ENCODE measurements at regions not wholly inside any gene's neighbourhood (a gene's known extent, or its start where the extent isn't known, plus 50 kb on each side); places are given as distances from the start of the nearest gene placed in this dataset.
A peak's percentile ranks its signal among the peaks of the same experiment; 100 is the strongest.
"Not testable (repeated sequence)": the region's sequence is repeated elsewhere in the genome, so short reads cannot be mapped to it uniquely, and the experiment has no call there.

DNA sequence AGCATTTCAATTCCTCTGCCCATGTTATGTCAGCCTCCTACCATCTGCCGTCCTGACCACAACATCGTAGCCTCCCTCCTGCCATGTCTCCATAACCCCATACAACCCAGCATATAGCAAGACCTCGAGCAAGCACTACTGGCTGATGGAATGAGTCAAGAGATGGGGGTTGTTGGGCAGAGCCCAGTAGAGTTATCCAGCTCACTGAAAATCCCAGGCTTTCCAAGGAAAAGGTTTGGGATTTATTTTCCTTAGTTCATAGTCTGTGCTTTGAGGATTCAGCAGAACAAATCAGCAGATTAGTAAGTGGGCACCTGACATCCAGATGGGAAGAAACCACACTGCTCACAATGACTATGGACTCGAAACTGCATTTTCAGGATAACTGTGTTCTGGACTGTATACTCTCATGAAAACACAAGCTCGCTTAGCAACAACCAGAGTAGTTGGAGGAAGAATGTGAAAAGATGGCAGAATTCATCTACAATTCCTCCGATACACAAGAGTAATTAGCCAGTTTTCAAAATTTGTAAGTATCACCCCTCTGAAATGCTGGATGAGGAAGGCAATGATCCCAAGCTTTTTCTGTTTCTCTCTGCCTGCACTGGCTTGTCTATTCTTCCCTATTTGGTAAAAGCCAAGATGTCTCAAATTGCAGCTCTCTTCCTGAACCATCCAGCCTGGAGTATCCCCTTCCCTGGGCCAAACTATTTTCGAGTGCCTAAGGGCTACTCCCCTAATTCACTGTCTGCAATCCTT, 186.2 kb upstream of the TBL1X start:
- Histone ChIP-seq H3K36me3 (ENCODE audit: insufficient read depth, low read length) (no peaks in the 10 kb centered on the region), H3K9ac (ENCODE audit: low read length) (no peak overlapping the region), H3K9me3 (ENCODE audit: low read length) (no peaks in the 10 kb centered on the region), H3K4me1 (ENCODE audit: insufficient read depth, low read length) (peaks cover 3% of the 10 kb centered on the region), H3K4me3 (ENCODE audit: low read depth in 1 of 2, low read length in 2 of 2) (peak overlapping the region in 1 of 2 donors; percentile 4), H3K27me3 (ENCODE audit: control insufficient read depth in 1 of 2, insufficient read depth in 2 of 2, low read length in 2 of 2) (no peaks in the 10 kb centered on the region), H3K27ac (ENCODE audit: low read depth, low read length) (no peak overlapping the region)

GRCh38 chrX:9279234-9279544, 185.7 kb upstream of the TBL1X start:
- no peak overlapping the region for H3K27ac ChIP-seq (ENCODE audit: low read depth, low read length)
- no peak overlapping the region for H3K9ac ChIP-seq (ENCODE audit: low read length)
- H3K9me3 ChIP-seq (ENCODE audit: low read length), result no peaks in the 10 kb centered on the region
- H3K27me3 ChIP-seq (ENCODE audit: control insufficient read depth in 1 of 2, insufficient read depth in 2 of 2, low read length in 2 of 2), result no peaks in the 10 kb centered on the region
- peak overlapping the region in 1 of 2 donors; percentile 4 for H3K4me3 ChIP-seq (ENCODE audit: low read depth in 1 of 2, low read length in 2 of 2)
- peaks cover 3% of the 10 kb centered on the region for H3K4me1 ChIP-seq (ENCODE audit: insufficient read depth, low read length)
- H3K36me3 ChIP-seq (ENCODE audit: insufficient read depth, low read length), result no peaks in the 10 kb centered on the region

- no peaks in the 10 kb centered on the region for H3K27me3 ChIP-seq (ENCODE audit: control insufficient read depth in 1 of 2, insufficient read depth in 2 of 2, low read length in 2 of 2)
- no peak overlapping the region for H3K27ac ChIP-seq (ENCODE audit: low read depth, low read length)
- H3K4me1 ChIP-seq (ENCODE audit: insufficient read depth, low read length), result peaks cover 3% of the 10 kb centered on the region
- H3K9ac ChIP-seq (ENCODE audit: low read length), result no peak overlapping the region
- no peaks in the 10 kb centered on the region for H3K36me3 ChIP-seq (ENCODE audit: insufficient read depth, low read length)
- H3K9me3 ChIP-seq (ENCODE audit: low read length), result no peaks in the 10 kb centered on the region
- no peak overlapping the region for H3K4me3 ChIP-seq (ENCODE audit: low read depth in 1 of 2, low read length in 2 of 2)
These were observed 184.0 kb upstream of the TBL1X start for GRCh38 chrX:9280831-9281230.

GRCh38 chrX:9282325-9282724, 182.5 kb upstream of the TBL1X start:
- no peak overlapping the region for H3K9ac ChIP-seq (ENCODE audit: low read length)
- no peak overlapping the region for H3K4me3 ChIP-seq (ENCODE audit: low read depth in 1 of 2, low read length in 2 of 2)
- no peak overlapping the region for H3K27ac ChIP-seq (ENCODE audit: low read depth, low read length)
- H3K27me3 ChIP-seq (ENCODE audit: control insufficient read depth in 1 of 2, insufficient read depth in 2 of 2, low read length in 2 of 2), result no peaks in the 10 kb centered on the region
- H3K9me3 ChIP-seq (ENCODE audit: low read length), result no peaks in the 10 kb centered on the region
- H3K4me1 ChIP-seq (ENCODE audit: insufficient read depth, low read length), result peaks cover 3% of the 10 kb centered on the region
- H3K36me3 ChIP-seq (ENCODE audit: insufficient read depth, low read length), result no peaks in the 10 kb centered on the region

DNA sequence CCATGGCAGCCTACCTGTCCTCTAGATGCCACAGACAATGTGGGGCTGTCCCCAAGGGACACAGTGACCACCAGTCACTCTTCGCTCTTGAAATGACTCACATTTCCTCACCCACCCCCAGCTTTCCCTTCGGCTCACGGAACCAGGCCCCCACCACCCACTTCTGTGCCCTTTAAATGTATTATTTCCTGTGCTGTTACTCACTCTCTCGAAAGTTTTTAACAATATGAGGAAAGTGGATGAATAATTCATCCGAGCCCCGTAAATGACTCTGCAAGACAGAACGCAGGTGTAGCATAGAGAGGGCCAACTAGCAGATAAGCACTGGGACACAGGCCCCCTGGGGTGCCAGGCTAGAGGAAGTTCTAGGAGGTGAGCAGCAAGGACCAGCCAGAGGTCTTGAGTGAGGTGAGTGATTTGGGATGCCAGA, 179.5 kb upstream of the TBL1X start:
- no peaks in the 10 kb centered on the region for H3K9me3 ChIP-seq (ENCODE audit: low read length)
- no peaks in the 10 kb centered on the region for H3K36me3 ChIP-seq (ENCODE audit: insufficient read depth, low read length)
- H3K4me1 ChIP-seq (ENCODE audit: insufficient read depth, low read length), result no peaks in the 10 kb centered on the region
- no peak overlapping the region for H3K27ac ChIP-seq (ENCODE audit: low read depth, low read length)
- H3K9ac ChIP-seq (ENCODE audit: low read length), result no peak overlapping the region
- H3K27me3 ChIP-seq (ENCODE audit: control insufficient read depth in 1 of 2, insufficient read depth in 2 of 2, low read length in 2 of 2), result no peaks in the 10 kb centered on the region
- no peak overlapping the region for H3K4me3 ChIP-seq (ENCODE audit: low read depth in 1 of 2, low read length in 2 of 2)

GRCh38 chrX:9286234-9286633, 178.6 kb upstream of the TBL1X start:
- no peaks in the 10 kb centered on the region for H3K36me3 ChIP-seq (ENCODE audit: insufficient read depth, low read length)
- no peak overlapping the region for H3K9ac ChIP-seq (ENCODE audit: low read length)
- no peak overlapping the region for H3K4me3 ChIP-seq (ENCODE audit: low read depth in 1 of 2, low read length in 2 of 2)
- H3K27ac ChIP-seq (ENCODE audit: low read depth, low read length), result no peak overlapping the region
- H3K27me3 ChIP-seq (ENCODE audit: control insufficient read depth in 1 of 2, insufficient read depth in 2 of 2, low read length in 2 of 2), result peaks cover 0 to 7% of the 10 kb centered on the region in 2 donors
- H3K9me3 ChIP-seq (ENCODE audit: low read length), result no peaks in the 10 kb centered on the region
- no peaks in the 10 kb centered on the region for H3K4me1 ChIP-seq (ENCODE audit: insufficient read depth, low read length)

- H3K9me3 ChIP-seq (ENCODE audit: low read length), result no peaks in the 10 kb centered on the region
- no peak overlapping the region for H3K9ac ChIP-seq (ENCODE audit: low read length)
- H3K36me3 ChIP-seq (ENCODE audit: insufficient read depth, low read length), result no peaks in the 10 kb centered on the region
- H3K27ac ChIP-seq (ENCODE audit: low read depth, low read length), result no peak overlapping the region
- H3K4me3 ChIP-seq (ENCODE audit: low read depth in 1 of 2, low read length in 2 of 2), result no peak overlapping the region
- no peaks in the 10 kb centered on the region for H3K4me1 ChIP-seq (ENCODE audit: insufficient read depth, low read length)
- H3K27me3 ChIP-seq (ENCODE audit: control insufficient read depth in 1 of 2, insufficient read depth in 2 of 2, low read length in 2 of 2), result peaks cover 0 to 19% of the 10 kb centered on the region in 2 donors
These were observed 173.2 kb upstream of the TBL1X start for GRCh38 chrX:9291629-9292028.

- Histone ChIP-seq H3K9ac (ENCODE audit: low read length) (no peak overlapping the region), H3K9me3 (ENCODE audit: low read length) (no peaks in the 10 kb centered on the region), H3K4me1 (ENCODE audit: insufficient read depth, low read length) (no peaks in the 10 kb centered on the region), H3K36me3 (ENCODE audit: insufficient read depth, low read length) (no peaks in the 10 kb centered on the region), H3K4me3 (ENCODE audit: low read depth in 1 of 2, low read length in 2 of 2) (no peak overlapping the region), H3K27me3 (ENCODE audit: control insufficient read depth in 1 of 2, insufficient read depth in 2 of 2, low read length in 2 of 2) (peaks cover 0 to 19% of the 10 kb centered on the region in 2 donors), H3K27ac (ENCODE audit: low read depth, low read length) (no peak overlapping the region)
These were observed 171.8 kb upstream of the TBL1X start for GRCh38 chrX:9293051-9293496.

GRCh38 chrX:9293903-9294302, 171.0 kb upstream of the TBL1X start:
- H3K9me3 ChIP-seq (ENCODE audit: low read length), result no peaks in the 10 kb centered on the region
- H3K4me3 ChIP-seq (ENCODE audit: low read depth in 1 of 2, low read length in 2 of 2), result no peak overlapping the region
- peaks cover 0 to 19% of the 10 kb centered on the region in 2 donors for H3K27me3 ChIP-seq (ENCODE audit: control insufficient read depth in 1 of 2, insufficient read depth in 2 of 2, low read length in 2 of 2)

DNA sequence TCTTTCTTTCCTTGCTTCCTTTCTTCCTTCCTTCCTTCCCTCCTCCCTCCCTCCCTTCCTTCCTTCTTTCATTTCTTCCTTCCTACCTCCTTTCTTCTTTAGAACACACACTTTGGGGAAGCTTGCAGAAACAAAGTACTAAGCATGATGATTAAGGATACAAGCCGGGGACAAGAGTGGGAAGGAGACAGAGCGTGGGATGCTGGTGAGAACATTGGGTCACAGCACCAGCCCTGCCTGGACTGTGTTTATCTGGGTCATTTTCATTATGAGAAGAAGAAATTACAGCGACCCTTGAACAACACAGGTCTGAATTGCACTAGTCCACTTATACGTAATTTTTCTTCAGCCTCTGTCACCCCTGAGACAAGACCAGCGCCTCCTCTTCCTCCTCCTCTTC, 169.3 kb upstream of the TBL1X start:
- Histone ChIP-seq H3K9ac (ENCODE audit: low read length) (no peak overlapping the region), H3K36me3 (ENCODE audit: insufficient read depth, low read length) (no peaks in the 10 kb centered on the region), H3K27ac (ENCODE audit: low read depth, low read length) (no peak overlapping the region), H3K4me1 (ENCODE audit: insufficient read depth, low read length) (no peaks in the 10 kb centered on the region), H3K9me3 (ENCODE audit: low read length) (no peaks in the 10 kb centered on the region), H3K27me3 (ENCODE audit: control insufficient read depth in 1 of 2, insufficient read depth in 2 of 2, low read length in 2 of 2) (peaks cover 0 to 19% of the 10 kb centered on the region in 2 donors), H3K4me3 (ENCODE audit: low read depth in 1 of 2, low read length in 2 of 2) (no peak overlapping the region)

More at GRCh38 chrX:9293903-9294302, 171.0 kb upstream of the TBL1X start:
- no peak overlapping the region for H3K27ac ChIP-seq (ENCODE audit: low read depth, low read length)
- no peaks in the 10 kb centered on the region for H3K4me1 ChIP-seq (ENCODE audit: insufficient read depth, low read length)
- H3K36me3 ChIP-seq (ENCODE audit: insufficient read depth, low read length), result no peaks in the 10 kb centered on the region
- H3K9ac ChIP-seq (ENCODE audit: low read length), result no peak overlapping the region

DNA sequence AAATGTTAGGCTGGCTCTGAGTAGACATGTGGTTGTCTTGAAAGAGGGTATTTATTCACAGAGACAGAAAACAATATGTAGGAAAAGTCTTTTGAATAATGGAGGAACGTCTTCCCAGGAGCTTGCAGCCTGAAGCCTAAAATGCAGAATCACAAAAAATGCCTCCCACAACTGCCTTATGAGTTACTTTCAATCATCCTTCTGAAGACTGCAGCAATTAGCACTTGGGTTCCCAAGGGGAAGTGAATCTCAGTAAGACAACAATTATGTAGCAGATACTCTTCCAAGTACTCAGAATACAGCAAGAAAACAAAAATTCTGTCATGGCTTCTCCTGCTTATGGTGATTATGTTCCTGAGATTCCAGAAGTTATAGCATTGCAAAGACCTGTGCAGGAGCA, 166.6 kb upstream of the TBL1X start:
- Histone ChIP-seq H3K4me1 (ENCODE audit: insufficient read depth, low read length) (no peaks in the 10 kb centered on the region), H3K27me3 (ENCODE audit: control insufficient read depth in 1 of 2, insufficient read depth in 2 of 2, low read length in 2 of 2) (peaks cover 0 to 4% of the 10 kb centered on the region in 2 donors), H3K36me3 (ENCODE audit: insufficient read depth, low read length) (no peaks in the 10 kb centered on the region), H3K9me3 (ENCODE audit: low read length) (no peaks in the 10 kb centered on the region), H3K4me3 (ENCODE audit: low read depth in 1 of 2, low read length in 2 of 2) (no peak overlapping the region), H3K9ac (ENCODE audit: low read length) (no peak overlapping the region), H3K27ac (ENCODE audit: low read depth, low read length) (no peak overlapping the region)

- H3K27me3 ChIP-seq (ENCODE audit: control insufficient read depth in 1 of 2, insufficient read depth in 2 of 2, low read length in 2 of 2); H3K27ac ChIP-seq (ENCODE audit: low read depth, low read length); H3K36me3 ChIP-seq (ENCODE audit: insufficient read depth, low read length); H3K4me3 ChIP-seq (ENCODE audit: low read depth in 1 of 2, low read length in 2 of 2); H3K9ac ChIP-seq (ENCODE audit: low read length); H3K4me1 ChIP-seq (ENCODE audit: insufficient read depth, low read length); H3K9me3 ChIP-seq (ENCODE audit: low read length): not testable (repeated sequence)
These were observed 165.2 kb upstream of the TBL1X start for GRCh38 chrX:9299681-9300080.

Measured in muscle layer of colon (tissue), 2 donors.